ENCODE measurements at regions not wholly inside any gene's neighbourhood (a gene's known extent, or its start where the extent isn't known, plus 50 kb on each side); places are given as distances from the start of the nearest gene placed in this dataset.

- no peaks in the 10 kb centered on the region for H3K27me3 Mint-ChIP-seq (ENCODE audit: unreplicated experiment)
- H3K4me1 Mint-ChIP-seq (ENCODE audit: low read depth, unreplicated experiment), result no peaks in the 10 kb centered on the region
- no peak for DNase-seq
- H3K27ac Mint-ChIP-seq (ENCODE audit: unreplicated experiment), result no peak overlapping the region
- TF ChIP-seq, protein P1, sequence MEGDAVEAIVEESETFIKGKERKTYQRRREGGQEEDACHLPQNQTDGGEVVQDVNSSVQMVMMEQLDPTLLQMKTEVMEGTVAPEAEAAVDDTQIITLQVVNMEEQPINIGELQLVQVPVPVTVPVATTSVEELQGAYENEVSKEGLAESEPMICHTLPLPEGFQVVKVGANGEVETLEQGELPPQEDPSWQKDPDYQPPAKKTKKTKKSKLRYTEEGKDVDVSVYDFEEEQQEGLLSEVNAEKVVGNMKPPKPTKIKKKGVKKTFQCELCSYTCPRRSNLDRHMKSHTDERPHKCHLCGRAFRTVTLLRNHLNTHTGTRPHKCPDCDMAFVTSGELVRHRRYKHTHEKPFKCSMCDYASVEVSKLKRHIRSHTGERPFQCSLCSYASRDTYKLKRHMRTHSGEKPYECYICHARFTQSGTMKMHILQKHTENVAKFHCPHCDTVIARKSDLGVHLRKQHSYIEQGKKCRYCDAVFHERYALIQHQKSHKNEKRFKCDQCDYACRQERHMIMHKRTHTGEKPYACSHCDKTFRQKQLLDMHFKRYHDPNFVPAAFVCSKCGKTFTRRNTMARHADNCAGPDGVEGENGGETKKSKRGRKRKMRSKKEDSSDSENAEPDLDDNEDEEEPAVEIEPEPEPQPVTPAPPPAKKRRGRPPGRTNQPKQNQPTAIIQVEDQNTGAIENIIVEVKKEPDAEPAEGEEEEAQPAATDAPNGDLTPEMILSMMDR (IDR thresholded peaks at IDR 0.05; ENCODE audit: unreplicated experiment), result no peak
- H3K4me3 Mint-ChIP-seq (ENCODE audit: low read depth, unreplicated experiment), result no peak overlapping the region
- peaks cover 3% of the 10 kb centered on the region for H3K9me3 Mint-ChIP-seq (ENCODE audit: low read depth, unreplicated experiment)
- intact Hi-C loops (cut with micrococcal nuclease; ENCODE audit: unreplicated experiment), result no loop called here
- CTCF ChIA-PET, result no interaction called here
- H3K36me3 Mint-ChIP-seq (ENCODE audit: insufficient read depth, unreplicated experiment), result no peaks in the 10 kb centered on the region
- no TSS peak for BruUV-seq (replicated peaks)
Measured at GRCh38 chr3:95197661-95198060, 1134.8 kb downstream of the NSUN3 start.

GRCh38 chr3:95200384-95200783, 1137.5 kb downstream of the NSUN3 start:
- no peak for DNase-seq
- intact Hi-C loops (cut with micrococcal nuclease; ENCODE audit: unreplicated experiment), result no loop called here
- H3K4me1 Mint-ChIP-seq (ENCODE audit: low read depth, unreplicated experiment), result no peaks in the 10 kb centered on the region
- no peak overlapping the region for H3K27ac Mint-ChIP-seq (ENCODE audit: unreplicated experiment)
- H3K4me3 Mint-ChIP-seq (ENCODE audit: low read depth, unreplicated experiment), result no peak overlapping the region
- H3K27me3 Mint-ChIP-seq (ENCODE audit: unreplicated experiment), result no peaks in the 10 kb centered on the region
- CTCF ChIA-PET, result no interaction called here
- H3K36me3 Mint-ChIP-seq (ENCODE audit: insufficient read depth, unreplicated experiment), result no peaks in the 10 kb centered on the region
- no TSS peak for BruUV-seq (replicated peaks)
- H3K9me3 Mint-ChIP-seq (ENCODE audit: low read depth, unreplicated experiment), result peaks cover 7% of the 10 kb centered on the region
- TF ChIP-seq, protein P1 (IDR thresholded peaks at IDR 0.05; ENCODE audit: unreplicated experiment), result no peak

DNA sequence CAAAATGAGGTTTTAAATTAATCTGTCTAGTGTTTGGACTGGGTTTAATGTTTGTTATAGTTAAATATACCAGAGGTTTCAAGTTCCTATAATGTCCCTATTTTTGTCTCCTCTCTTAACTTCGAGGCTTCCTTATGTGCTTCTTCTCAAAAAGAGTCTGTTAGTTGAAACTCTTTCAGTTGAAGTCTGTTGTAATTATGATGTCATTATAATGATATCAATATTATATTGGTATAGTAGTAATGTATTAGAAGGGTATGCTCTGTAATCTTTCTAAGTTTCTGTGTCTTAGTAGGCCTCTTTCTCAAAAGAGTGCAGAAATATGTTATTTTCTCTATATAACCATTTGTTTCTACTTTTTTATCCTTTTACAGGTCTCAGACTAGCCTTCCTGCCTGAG, 1148.0 kb downstream of the NSUN3 start:
- intact Hi-C loops (cut with micrococcal nuclease; ENCODE audit: unreplicated experiment), result no loop called here
- no TSS peak for BruUV-seq (replicated peaks)
- TF ChIP-seq, protein P1 (IDR thresholded peaks at IDR 0.05; ENCODE audit: unreplicated experiment), result no peak
- Mint-ChIP-seq H3K36me3 (ENCODE audit: insufficient read depth, unreplicated experiment) (no peaks in the 10 kb centered on the region), H3K4me1 (ENCODE audit: low read depth, unreplicated experiment) (no peaks in the 10 kb centered on the region), H3K4me3 (ENCODE audit: low read depth, unreplicated experiment) (no peak overlapping the region), H3K9me3 (ENCODE audit: low read depth, unreplicated experiment) (peaks cover 1% of the 10 kb centered on the region), H3K27me3 (ENCODE audit: unreplicated experiment) (no peaks in the 10 kb centered on the region), H3K27ac (ENCODE audit: unreplicated experiment) (no peak overlapping the region)
- CTCF ChIA-PET, result no interaction called here
- DNase-seq, result no peak

GRCh38 chr3:95212117-95212516, 1149.3 kb downstream of the NSUN3 start:
- Mint-ChIP-seq H3K4me1 (ENCODE audit: low read depth, unreplicated experiment) (no peaks in the 10 kb centered on the region), H3K36me3 (ENCODE audit: insufficient read depth, unreplicated experiment) (no peaks in the 10 kb centered on the region), H3K9me3 (ENCODE audit: low read depth, unreplicated experiment) (no peaks in the 10 kb centered on the region), H3K27me3 (ENCODE audit: unreplicated experiment) (no peaks in the 10 kb centered on the region), H3K4me3 (ENCODE audit: low read depth, unreplicated experiment) (no peak overlapping the region), H3K27ac (ENCODE audit: unreplicated experiment) (no peak overlapping the region)
- intact Hi-C loops (cut with micrococcal nuclease; ENCODE audit: unreplicated experiment), result no loop called here
- TF ChIP-seq, protein P1 (IDR thresholded peaks at IDR 0.05; ENCODE audit: unreplicated experiment), result no peak
- CTCF ChIA-PET, result no interaction called here
- no peak for DNase-seq
- BruUV-seq (replicated peaks), result no TSS peak
